Ectodermal cell (in vitro differentiated cells): ENCODE measurements at regions not wholly inside any gene's neighbourhood (a gene's known extent, or its start where the extent isn't known, plus 50 kb on each side); places are given as distances from the start of the nearest gene placed in this dataset.

Source experiments
- H3K27ac ChIP-seq: 2 replicates; pipeline ENCODE4 v1.7.0; 2013; ENCODE audit warnings: mild to moderate bottlenecking, low read depth, low read length; ENCODE audit not compliant: insufficient read depth, poor library complexity, severe bottlenecking
- H3K27me3 ChIP-seq: 2 replicates; pipeline ENCODE4 v1.7.0; 2013; ENCODE audit warnings: mild to moderate bottlenecking, low read length; ENCODE audit not compliant: insufficient read depth, control insufficient read depth, poor library complexity, severe bottlenecking
- H3K36me3 ChIP-seq: one replicate; pipeline ENCODE4 v1.7.0; 2013; ENCODE audit warnings: low read length; ENCODE audit not compliant: control insufficient read depth, insufficient read depth
- H3K4me1 ChIP-seq: one replicate; pipeline ENCODE4 v1.7.0; 2013; ENCODE audit warnings: low read length; ENCODE audit not compliant: control insufficient read depth, insufficient read depth
- H3K4me3 ChIP-seq: 2 replicates; pipeline ENCODE4 v1.7.0; 2013; ENCODE audit warnings: low read depth, low read length, control low read depth; ENCODE audit not compliant: insufficient read depth
- H3K9me3 ChIP-seq: 2 replicates; pipeline ENCODE4 v1.7.0; 2013; ENCODE audit warnings: mild to moderate bottlenecking, low read length, moderate library complexity; ENCODE audit not compliant: control insufficient read depth
- WGBS, 2 experiments: methylation state at CpG; one replicate each; pipeline ENCODE4 v1.1.7; 2013; ENCODE audit warnings: missing lambda C conversion rate in 2 of 2; 5-methylcytosine and 5-hydroxymethylcytosine counted together

GRCh38 chr13:88314496-88314895 is 643.3 kb downstream of the SLITRK5 start:
- Histone ChIP-seq H3K4me3 (no peak overlapping the region), H3K27me3 (no peaks in the 10 kb centered on the region), H3K27ac (no peak overlapping the region), H3K4me1 (no peaks in the 10 kb centered on the region), H3K36me3 (no peaks in the 10 kb centered on the region), H3K9me3 (no peaks in the 10 kb centered on the region)
- 100% methylated on average over 1 of the region's 1 CpG; no CpG with 5 or more reads in 1 of the 2 experiments for WGBS, 2 experiments

GRCh38 chr13:88329066-88329465 is 657.9 kb downstream of the SLITRK5 start:
- Histone ChIP-seq H3K27ac (no peak overlapping the region), H3K4me1 (no peaks in the 10 kb centered on the region), H3K36me3 (no peaks in the 10 kb centered on the region), H3K9me3 (no peaks in the 10 kb centered on the region), H3K4me3 (no peak overlapping the region), H3K27me3 (no peaks in the 10 kb centered on the region)
- WGBS, 2 experiments: no CpG with 5 or more reads among the region's 3 CpGs

GRCh38 chr13:88339271-88339741 is 668.1 kb downstream of the SLITRK5 start:
- no peak overlapping the region for H3K4me3 ChIP-seq
- H3K27me3 ChIP-seq: no peaks in the 10 kb centered on the region
- H3K9me3 ChIP-seq: no peaks in the 10 kb centered on the region
- no peaks in the 10 kb centered on the region for H3K4me1 ChIP-seq
- no peak overlapping the region for H3K27ac ChIP-seq
- no peaks in the 10 kb centered on the region for H3K36me3 ChIP-seq
- 92 to 94% methylated on average over 8 of the region's 8 CpGs for WGBS, 2 experiments

GRCh38 chr13:88345171-88345847 is 674.1 kb downstream of the SLITRK5 start:
- Histone ChIP-seq H3K4me3 (no peak overlapping the region), H3K4me1 (no peaks in the 10 kb centered on the region), H3K27me3 (no peaks in the 10 kb centered on the region), H3K9me3 (no peaks in the 10 kb centered on the region), H3K27ac (no peak overlapping the region), H3K36me3 (no peaks in the 10 kb centered on the region)
- WGBS, 2 experiments: 95 to 96% methylated on average over 48 to 50 of the region's 59 CpGs

GRCh38 chr13:88360761-88361160 is 689.6 kb downstream of the SLITRK5 start:
- Histone ChIP-seq H3K4me1 (no peaks in the 10 kb centered on the region), H3K4me3 (no peak overlapping the region), H3K9me3 (no peaks in the 10 kb centered on the region), H3K27ac (no peak overlapping the region), H3K36me3 (no peaks in the 10 kb centered on the region), H3K27me3 (no peaks in the 10 kb centered on the region)
- WGBS, 2 experiments: 89 to 91% methylated on average over 2 of the region's 2 CpGs

GRCh38 chr13:88369866-88370265 is 698.7 kb downstream of the SLITRK5 start:
- no peaks in the 10 kb centered on the region for H3K27me3 ChIP-seq
- H3K4me1 ChIP-seq: no peaks in the 10 kb centered on the region
- H3K9me3 ChIP-seq: no peaks in the 10 kb centered on the region
- no peak overlapping the region for H3K4me3 ChIP-seq
- no peaks in the 10 kb centered on the region for H3K36me3 ChIP-seq
- H3K27ac ChIP-seq: no peak overlapping the region

GRCh38 chr13:88376760-88377388 is 705.7 kb downstream of the SLITRK5 start:
- Histone ChIP-seq H3K4me1 (no peaks in the 10 kb centered on the region), H3K9me3 (no peaks in the 10 kb centered on the region), H3K4me3 (no peak overlapping the region), H3K36me3 (no peaks in the 10 kb centered on the region), H3K27me3 (no peaks in the 10 kb centered on the region), H3K27ac (no peak overlapping the region)
- WGBS, 2 experiments: 82 to 97% methylated on average over 2 of the region's 2 CpGs

- Histone ChIP-seq H3K36me3 (no peaks in the 10 kb centered on the region), H3K9me3 (no peaks in the 10 kb centered on the region), H3K27ac (no peak overlapping the region), H3K4me3 (no peak overlapping the region), H3K4me1 (no peaks in the 10 kb centered on the region), H3K27me3 (no peaks in the 10 kb centered on the region)
- WGBS, 2 experiments: 97 to 100% methylated on average over 2 of the region's 2 CpGs
Observed at GRCh38 chr13:88377852-88378251, 706.7 kb downstream of the SLITRK5 start.

GRCh38 chr13:88384542-88384941 is 713.4 kb downstream of the SLITRK5 start:
- Histone ChIP-seq H3K36me3 (no peaks in the 10 kb centered on the region), H3K4me3 (no peak overlapping the region), H3K4me1 (no peaks in the 10 kb centered on the region), H3K27me3 (no peaks in the 10 kb centered on the region), H3K9me3 (no peaks in the 10 kb centered on the region), H3K27ac (no peak overlapping the region)

GRCh38 chr13:88395804-88396203 is 724.6 kb downstream of the SLITRK5 start:
- Histone ChIP-seq H3K36me3 (no peaks in the 10 kb centered on the region), H3K27me3 (no peaks in the 10 kb centered on the region), H3K9me3 (no peaks in the 10 kb centered on the region), H3K4me1 (no peaks in the 10 kb centered on the region), H3K27ac (no peak overlapping the region), H3K4me3 (no peak overlapping the region)
